Gastrocnemius medialis (tissue), 4 donors: ENCODE measurements at regions not wholly inside any gene's neighbourhood (a gene's known extent, or its start where the extent isn't known, plus 50 kb on each side); places are given as distances from the start of the nearest gene placed in this dataset.

Source experiments
- ATAC-seq, 2 donors: fragments of 150-250 bp; one replicate each; pipeline ENCODE4 v1.9.1; 2016
- DNase-seq, 2 donors: peaks; one replicate each; pipeline ENCODE4 v3.0.0-alpha.2; 2019
- H3K27ac ChIP-seq, 4 donors: fragments of 200-600 bp; sonication (generic); 1 replicate in 1 of 4; 2 replicates in 3 of 4; pipeline ENCODE4 v1.5.1; 2016 to 2018; ENCODE audit warnings: mild to moderate bottlenecking in 2 of 4, moderate library complexity in 1 of 4
- H3K27me3 ChIP-seq, 3 donors: fragments of 200-600 bp; sonication (generic) in 2 of 3; 1 replicate in 1 of 3; 2 replicates in 2 of 3; pipeline versions ENCODE4 v1.5.1 to v1.6.0; 2016 to 2019; ENCODE audit warnings: mild to moderate bottlenecking in 1 of 3, moderate library complexity in 1 of 3
- H3K36me3 ChIP-seq, 2 donors: fragments of 200-600 bp; sonication (generic) in 1 of 2; one replicate each; pipeline ENCODE4 v1.5.1; 2017 to 2018
- H3K4me1 ChIP-seq, 2 donors: fragments of 200-600 bp; sonication (generic) in 1 of 2; one replicate each; pipeline ENCODE4 v1.5.1; 2016 to 2017; ENCODE audit warnings: mild to moderate bottlenecking in 2 of 2
- H3K4me3 ChIP-seq, 4 donors: fragments of 200-600 bp; sonication (generic) in 3 of 4; 1 replicate in 1 of 4; 2 replicates in 3 of 4; pipeline ENCODE4 v1.5.1; 2016 to 2019; ENCODE audit warnings: mild to moderate bottlenecking in 2 of 4
- H3K9me3 ChIP-seq, 3 donors: fragments of 200-600 bp; sonication (generic) in 2 of 3; 1 replicate in 1 of 3; 2 replicates in 2 of 3; pipeline ENCODE4 v1.5.1; 2016 to 2019
- POLR2A ChIP-seq, 2 donors: fragments of 450-650 bp; IDR thresholded peaks; one replicate each; pipeline ENCODE4 v1.6.1; 2017; ENCODE audit warnings: antibody characterized with exemption in 2 of 2, mild to moderate bottlenecking in 2 of 2, moderate library complexity in 2 of 2
- in situ Hi-C, 4 donors: fragments of 200-750 bp; cut with MboI; loops; one replicate each; pipeline versions ENCODE4 v1.15.0 to v1.8.0; 2017; ENCODE audit warnings: low sequenced_read_pairs in 4 of 4
- intact Hi-C: fragments of 100-400 bp; cut with DNase I; formaldehyde crosslinking; loops from one replicate; pipeline ENCODE4 v1.15.1; 2023; ENCODE audit warnings: low total_unique reads
- TF ChIP-seq, protein P1 (sequence below), 5 experiments: fragments of 450-650 bp in 3 of 5; fragments of 200-600 bp in 2 of 5; sonication (generic) in 2 of 5; IDR thresholded peaks in 4 of 5; conservative IDR thresholded peaks in 1 of 5; 1 replicate in 4 of 5; 2 replicates in 1 of 5; pipeline ENCODE4 v1.5.1; 2016 to 2019; ENCODE audit warnings: antibody characterized with exemption in 5 of 5, mild to moderate bottlenecking in 3 of 5, moderate library complexity in 3 of 5

DNA sequence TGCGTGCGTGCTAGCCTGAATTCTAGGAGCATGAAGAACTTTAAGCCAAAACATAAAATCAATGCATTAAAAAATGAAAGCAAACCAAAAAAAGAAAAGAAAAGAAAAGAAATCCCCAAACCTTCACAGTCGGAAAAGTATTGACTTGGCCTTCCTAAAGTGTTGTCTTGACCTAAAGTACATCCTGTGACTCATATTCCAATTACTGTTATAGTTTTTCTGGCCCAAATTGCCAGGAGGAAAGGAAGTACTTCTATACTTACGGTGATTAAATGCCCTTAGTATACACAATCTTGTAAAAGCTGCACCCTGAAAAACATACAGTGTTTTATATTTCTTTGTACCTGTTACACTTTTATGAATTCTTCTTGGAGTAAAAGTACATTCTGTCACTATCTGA, 512.8 kb downstream of the ANKRD50 start:
- intact Hi-C loops (no loop called here), in situ Hi-C loops (no loop called here)
- no peak for ATAC-seq
- DNase-seq: no peak
- no peak overlapping the region for H3K4me3 ChIP-seq
- no peak overlapping the region for H3K27ac ChIP-seq
- peaks cover 0 to 5% of the 10 kb centered on the region in 2 donors for H3K4me1 ChIP-seq
- H3K27me3 ChIP-seq: no peaks in the 10 kb centered on the region
- no peaks in the 10 kb centered on the region for H3K9me3 ChIP-seq
- no peaks in the 10 kb centered on the region for H3K36me3 ChIP-seq
- TF ChIP-seq POLR2A (IDR thresholded peaks at IDR 0.05): no peak
- TF ChIP-seq, protein P1, sequence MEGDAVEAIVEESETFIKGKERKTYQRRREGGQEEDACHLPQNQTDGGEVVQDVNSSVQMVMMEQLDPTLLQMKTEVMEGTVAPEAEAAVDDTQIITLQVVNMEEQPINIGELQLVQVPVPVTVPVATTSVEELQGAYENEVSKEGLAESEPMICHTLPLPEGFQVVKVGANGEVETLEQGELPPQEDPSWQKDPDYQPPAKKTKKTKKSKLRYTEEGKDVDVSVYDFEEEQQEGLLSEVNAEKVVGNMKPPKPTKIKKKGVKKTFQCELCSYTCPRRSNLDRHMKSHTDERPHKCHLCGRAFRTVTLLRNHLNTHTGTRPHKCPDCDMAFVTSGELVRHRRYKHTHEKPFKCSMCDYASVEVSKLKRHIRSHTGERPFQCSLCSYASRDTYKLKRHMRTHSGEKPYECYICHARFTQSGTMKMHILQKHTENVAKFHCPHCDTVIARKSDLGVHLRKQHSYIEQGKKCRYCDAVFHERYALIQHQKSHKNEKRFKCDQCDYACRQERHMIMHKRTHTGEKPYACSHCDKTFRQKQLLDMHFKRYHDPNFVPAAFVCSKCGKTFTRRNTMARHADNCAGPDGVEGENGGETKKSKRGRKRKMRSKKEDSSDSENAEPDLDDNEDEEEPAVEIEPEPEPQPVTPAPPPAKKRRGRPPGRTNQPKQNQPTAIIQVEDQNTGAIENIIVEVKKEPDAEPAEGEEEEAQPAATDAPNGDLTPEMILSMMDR (IDR thresholded peaks at IDR 0.05 in 4 of 5, conservative IDR thresholded peaks at IDR 0.05 in 1 of 5): no peak

DNA sequence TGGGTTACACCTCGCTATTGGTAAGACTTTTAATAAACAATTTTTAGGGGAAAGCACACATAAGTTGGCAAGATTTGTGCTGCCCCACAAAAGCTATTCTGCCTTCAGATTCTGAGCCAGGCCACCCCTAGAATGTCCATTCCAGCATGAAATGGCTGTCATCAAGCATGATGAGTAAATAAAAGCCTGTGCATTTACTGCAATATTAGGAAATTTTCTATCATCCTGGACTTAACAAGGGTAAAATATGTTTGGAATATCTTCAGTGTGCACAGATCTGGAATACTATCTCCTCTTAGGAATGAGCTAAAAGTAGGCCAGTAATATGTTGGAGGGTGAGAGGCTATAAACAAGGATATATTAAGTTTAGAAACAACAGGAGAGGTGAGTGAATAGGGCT, 510.9 kb downstream of the ANKRD50 start:
- Histone ChIP-seq H3K27ac (no peak overlapping the region), H3K4me3 (no peak overlapping the region), H3K9me3 (no peaks in the 10 kb centered on the region), H3K36me3 (no peaks in the 10 kb centered on the region), H3K4me1 (peaks cover 0 to 5% of the 10 kb centered on the region in 2 donors), H3K27me3 (no peaks in the 10 kb centered on the region)
- in situ Hi-C loops: no loop called here
- no peak for ATAC-seq
- intact Hi-C loops: no loop called here
- TF ChIP-seq, protein P1 (IDR thresholded peaks at IDR 0.05 in 4 of 5, conservative IDR thresholded peaks at IDR 0.05 in 1 of 5): no peak
- TF ChIP-seq POLR2A (IDR thresholded peaks at IDR 0.05): no peak
- no peak for DNase-seq

DNA sequence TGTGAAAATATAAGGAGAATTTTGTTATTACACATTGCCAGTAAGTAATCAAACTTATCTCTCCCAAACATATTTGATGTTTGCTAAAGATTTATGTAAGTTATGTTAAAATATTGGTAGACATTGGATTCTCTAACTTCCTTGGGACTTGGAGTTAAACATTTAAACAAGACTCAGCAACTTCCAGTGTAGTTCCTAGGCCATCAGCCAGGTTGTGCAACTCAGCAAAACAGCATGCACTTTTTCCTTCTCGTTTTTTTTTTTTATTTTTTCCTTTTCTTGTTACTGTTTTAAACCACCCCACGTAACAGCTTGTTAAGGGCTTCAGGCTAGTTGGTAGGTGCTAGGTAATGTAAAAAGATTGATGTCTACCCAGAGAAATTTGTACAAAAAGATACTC, 510.4 kb downstream of the ANKRD50 start:
- Histone ChIP-seq H3K27ac (no peak overlapping the region), H3K4me3 (no peak overlapping the region), H3K36me3 (no peaks in the 10 kb centered on the region), H3K4me1 (peaks cover 0 to 5% of the 10 kb centered on the region in 2 donors), H3K9me3 (no peaks in the 10 kb centered on the region), H3K27me3 (no peaks in the 10 kb centered on the region)
- DNase-seq (peak in 1 of 2 donors; percentile 22), ATAC-seq (no peak)
- in situ Hi-C loops (no loop called here), intact Hi-C loops (no loop called here)
- no peak for TF ChIP-seq POLR2A (IDR thresholded peaks at IDR 0.05)
- TF ChIP-seq, protein P1 (IDR thresholded peaks at IDR 0.05 in 4 of 5, conservative IDR thresholded peaks at IDR 0.05 in 1 of 5): no peak

DNA sequence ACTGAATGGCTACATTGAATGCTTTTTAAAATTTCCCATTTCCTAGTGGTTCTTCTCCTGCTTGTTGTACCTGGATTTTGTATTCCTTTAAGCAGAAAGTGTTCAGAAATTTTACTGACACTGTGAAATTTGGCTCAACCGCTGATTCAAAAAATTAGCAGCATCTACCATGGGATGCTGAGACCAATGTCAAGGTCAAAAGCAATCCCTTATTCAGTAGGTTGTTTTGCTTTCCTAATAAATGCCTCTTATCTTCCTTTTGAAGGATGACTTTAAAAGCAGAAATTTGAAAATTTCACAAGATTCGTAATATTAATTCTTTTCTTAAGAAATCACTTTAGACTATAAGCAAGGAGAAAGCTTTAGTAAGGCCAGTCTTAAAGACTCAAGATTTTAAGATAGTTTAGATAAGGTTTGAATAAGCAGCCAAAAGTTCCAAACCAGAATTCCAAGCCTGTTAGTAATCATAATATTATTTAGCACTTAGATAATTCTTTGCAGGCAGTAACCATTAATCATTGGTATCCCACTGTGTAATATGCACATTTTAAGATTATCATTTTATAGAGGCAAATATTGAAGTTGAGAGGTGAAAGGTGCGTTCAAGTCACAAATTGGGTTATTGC, 508.8 kb downstream of the ANKRD50 start:
- Histone ChIP-seq H3K36me3 (no peaks in the 10 kb centered on the region), H3K9me3 (no peaks in the 10 kb centered on the region), H3K4me3 (no peak overlapping the region), H3K4me1 (peaks cover 0 to 5% of the 10 kb centered on the region in 2 donors), H3K27ac (no peak overlapping the region), H3K27me3 (no peaks in the 10 kb centered on the region)
- TF ChIP-seq, protein P1 (IDR thresholded peaks at IDR 0.05 in 4 of 5, conservative IDR thresholded peaks at IDR 0.05 in 1 of 5): no peak
- TF ChIP-seq POLR2A (IDR thresholded peaks at IDR 0.05): no peak
- no peak for ATAC-seq
- no peak for DNase-seq
- in situ Hi-C loops (no loop called here), intact Hi-C loops (no loop called here)
